ENCODE measurements at regions not wholly inside any gene's neighbourhood (a gene's known extent, or its start where the extent isn't known, plus 50 kb on each side); places are given as distances from the start of the nearest gene placed in this dataset.

GRCh38 chr12:97363693-97364092, 98.9 kb upstream of the RMST start:
- TF ChIP-seq OSR1 (CRISPR knock-in tag; IDR thresholded peaks at IDR 0.05) (no peak), TSHZ2 (CRISPR knock-in tag; IDR thresholded peaks at IDR 0.05) (no peak), SNAI2 (CRISPR knock-in tag; IDR thresholded peaks at IDR 0.05) (no peak), CSRNP3 (CRISPR knock-in tag; IDR thresholded peaks at IDR 0.05) (no peak), PATZ1 (CRISPR knock-in tag; IDR thresholded peaks at IDR 0.05; ENCODE audit: borderline replicate concordance) (no peak), ZFP30 (CRISPR knock-in tag; IDR thresholded peaks at IDR 0.05) (no peak), ZFP3 (CRISPR knock-in tag; IDR thresholded peaks at IDR 0.05) (no peak), CREB5 (CRISPR knock-in tag; IDR thresholded peaks at IDR 0.05; ENCODE audit: low read depth) (no peak), PPARA (CRISPR knock-in tag; IDR thresholded peaks at IDR 0.05; ENCODE audit: borderline replicate concordance) (no peak), RARB (CRISPR knock-in tag; IDR thresholded peaks at IDR 0.05) (no peak), TCF4 (CRISPR knock-in tag; IDR thresholded peaks at IDR 0.05; ENCODE audit: borderline replicate concordance) (no peak)

Data from SK-N-SH treated with all-trans-retinoic acid at 6 μM for 48 hours (cell line).